Naive thymus-derived CD4-positive, alpha-beta T cell (primary cell): ENCODE measurements at regions not wholly inside any gene's neighbourhood (a gene's known extent, or its start where the extent isn't known, plus 50 kb on each side); places are given as distances from the start of the nearest gene placed in this dataset.

ENCODE experiments used
- ATAC-seq: fragments of 150-1000 bp; cut with Tn5 transposase; 2 replicates; pipeline ENCODE4 v1.10.0; 2021; ENCODE audit warnings: mild to moderate bottlenecking, moderate library complexity
- CTCF ChIA-PET: fragments of 350-600 bp; sonication (Branson Sonifier 250); formaldehyde crosslinking; loops from one replicate; lab custom pipeline; 2021; ENCODE audit warnings: antibody characterized with exemption; lab: Charles Lee
- POLR2A ChIA-PET: fragments of 350-600 bp; sonication (Branson Sonifier 250); formaldehyde crosslinking; loops from one replicate; lab custom pipeline; 2021; ENCODE audit warnings: antibody characterized with exemption, inconsistent platforms; lab: Charles Lee
- DNase-seq, 9 donors: peaks; one replicate each; pipeline versions ENCODE4 v3.0.0 to v3.0.0-alpha.2; 2020 to 2022; ENCODE audit warnings: mixed read lengths in 1 of 9
- H3K27ac ChIP-seq: one replicate; pipeline ENCODE4 v1.7.0; 2013; ENCODE audit warnings: mild to moderate bottlenecking, low read depth, low read length, moderate library complexity
- H3K27me3 ChIP-seq, 2 donors: one replicate each; pipeline ENCODE4 v1.7.0; 2013; ENCODE audit warnings: low read length in 2 of 2, mild to moderate bottlenecking in 2 of 2, moderate library complexity in 2 of 2; ENCODE audit not compliant: control insufficient read depth in 2 of 2, insufficient read depth in 2 of 2
- H3K36me3 ChIP-seq, 3 experiments: 1 replicate in 2 of 3; 2 replicates in 1 of 3; pipeline ENCODE4 v1.7.0; 2013; ENCODE audit warnings: low read length in 3 of 3, mild to moderate bottlenecking in 3 of 3, moderate library complexity in 1 of 3; ENCODE audit not compliant: insufficient read depth in 3 of 3, control insufficient read depth in 2 of 3
- H3K4me1 ChIP-seq, 2 donors: one replicate each; pipeline ENCODE4 v1.7.0; 2013; ENCODE audit warnings: low read length in 2 of 2, mild to moderate bottlenecking in 2 of 2, moderate library complexity in 1 of 2; ENCODE audit not compliant: control insufficient read depth in 2 of 2, insufficient read depth in 2 of 2
- H3K4me3 ChIP-seq: 2 replicates; pipeline ENCODE4 v1.7.0; 2013; ENCODE audit warnings: mild to moderate bottlenecking, low read length
- H3K9me3 ChIP-seq, 3 experiments: 1 replicate in 2 of 3; 2 replicates in 1 of 3; pipeline ENCODE4 v1.7.0; 2013; ENCODE audit warnings: low read length in 3 of 3; ENCODE audit not compliant: control insufficient read depth in 2 of 3
- H3K27ac Mint-ChIP-seq, 9 donors: one replicate each; pipeline ENCODE4 v1.8.0; 2020 to 2022; ENCODE audit warnings: mixed read lengths in 9 of 9, mild to moderate bottlenecking in 8 of 9, moderate library complexity in 5 of 9, inconsistent platforms in 2 of 9
- H3K27me3 Mint-ChIP-seq, 5 donors: one replicate each; pipeline ENCODE4 v1.8.0; 2021 to 2022; ENCODE audit warnings: mixed read lengths in 5 of 5, mild to moderate bottlenecking in 1 of 5
- H3K36me3 Mint-ChIP-seq, 5 donors: one replicate each; pipeline ENCODE4 v1.8.0; 2020 to 2022; ENCODE audit warnings: mixed read lengths in 5 of 5, mild to moderate bottlenecking in 3 of 5, inconsistent platforms in 1 of 5
- H3K4me1 Mint-ChIP-seq, 7 donors: one replicate each; pipeline ENCODE4 v1.8.0; 2020 to 2022; ENCODE audit warnings: mixed read lengths in 7 of 7, mild to moderate bottlenecking in 3 of 7, inconsistent platforms in 1 of 7
- H3K4me3 Mint-ChIP-seq, 10 donors: one replicate each; pipeline ENCODE4 v1.8.0; 2020 to 2022; ENCODE audit warnings: mild to moderate bottlenecking in 10 of 10, mixed read lengths in 10 of 10, moderate library complexity in 6 of 10, inconsistent platforms in 2 of 10
- H3K9me3 Mint-ChIP-seq, 11 donors: one replicate each; pipeline ENCODE4 v1.8.0; 2020 to 2022; ENCODE audit warnings: mixed read lengths in 11 of 11, mild to moderate bottlenecking in 4 of 11, inconsistent platforms in 1 of 11, moderate library complexity in 1 of 11
- intact Hi-C, 2 donors: fragments of 100-400 bp; cut with micrococcal nuclease; formaldehyde crosslinking; loops; one replicate each; pipeline ENCODE4 v1.15.1; 2023

DNA sequence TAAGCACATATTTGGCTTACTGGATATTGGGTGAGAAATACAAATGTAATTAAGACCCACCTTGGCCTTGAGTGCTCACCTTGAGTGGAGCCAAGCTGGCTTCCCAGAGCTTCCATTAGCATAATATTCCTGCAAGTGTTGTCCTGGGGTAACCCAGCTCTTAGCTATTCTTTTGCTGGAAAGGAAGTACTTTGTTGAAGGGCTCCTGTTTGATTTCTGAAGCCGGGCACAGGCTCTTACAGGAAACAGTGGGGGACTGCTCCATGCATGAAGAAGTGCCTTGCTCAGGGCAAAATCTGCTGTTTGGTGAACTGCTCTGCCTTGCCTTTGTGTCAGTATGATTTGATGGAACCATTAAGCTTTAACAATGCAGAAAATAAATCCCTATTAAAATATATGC lies 325.4 kb downstream of the SMAD2 start:
- Mint-ChIP-seq H3K36me3 (no peaks in the 10 kb centered on the region), H3K27me3 (peaks cover 0 to 24% (median 7%) of the 10 kb centered on the region in 5 donors), H3K9me3 (peaks cover 0 to 6% (median 2%) of the 10 kb centered on the region in 11 donors), H3K4me1 (no peaks in the 10 kb centered on the region), H3K4me3 (no peak overlapping the region), H3K27ac (no peak overlapping the region)
- Histone ChIP-seq H3K27me3 (no peaks in the 10 kb centered on the region), H3K36me3 (no peaks in the 10 kb centered on the region), H3K9me3 (no peaks in the 10 kb centered on the region), H3K27ac (no peak overlapping the region), H3K4me3 (no peak overlapping the region), H3K4me1 (no peaks in the 10 kb centered on the region)
- intact Hi-C loops, result no loop called here
- CTCF ChIA-PET, result no interaction called here
- DNase-seq (no peak), ATAC-seq (no peak)
- POLR2A ChIA-PET, result no interaction called here

DNA sequence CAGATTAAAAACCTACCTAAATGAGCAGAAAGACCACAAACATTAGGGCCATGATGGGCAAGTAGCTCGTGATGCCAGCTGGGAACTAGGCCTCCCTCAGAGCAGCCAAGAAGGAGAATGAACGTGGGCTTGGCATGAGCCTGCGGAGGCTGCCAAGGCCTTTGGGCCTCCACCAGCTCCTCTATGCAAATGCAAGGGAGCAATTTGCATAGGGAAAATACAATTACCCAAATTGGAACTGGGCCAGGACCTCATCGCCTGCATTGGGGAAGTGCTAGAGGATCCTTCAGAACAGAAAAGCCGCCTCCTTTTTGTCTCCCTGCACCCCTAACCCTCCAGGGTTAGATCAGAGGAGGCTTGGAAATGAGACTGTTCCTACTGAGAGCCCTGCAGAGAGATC lies 326.4 kb downstream of the SMAD2 start:
- Histone ChIP-seq H3K4me1 (no peaks in the 10 kb centered on the region), H3K27me3 (no peaks in the 10 kb centered on the region), H3K27ac (no peak overlapping the region), H3K4me3 (no peak overlapping the region), H3K36me3 (no peaks in the 10 kb centered on the region), H3K9me3 (no peaks in the 10 kb centered on the region)
- no peak for DNase-seq
- H3K27ac Mint-ChIP-seq, result no peak overlapping the region
- CTCF ChIA-PET, result no interaction called here
- peaks cover 0 to 18% (median 7%) of the 10 kb centered on the region in 5 donors for H3K27me3 Mint-ChIP-seq
- no peak for ATAC-seq
- POLR2A ChIA-PET, result no interaction called here
- intact Hi-C loops, result no loop called here
- H3K4me3 Mint-ChIP-seq, result no peak overlapping the region
- no peaks in the 10 kb centered on the region for H3K4me1 Mint-ChIP-seq
- H3K9me3 Mint-ChIP-seq, result peaks cover 0 to 6% (median 0%) of the 10 kb centered on the region in 11 donors
- H3K36me3 Mint-ChIP-seq, result no peaks in the 10 kb centered on the region

DNA sequence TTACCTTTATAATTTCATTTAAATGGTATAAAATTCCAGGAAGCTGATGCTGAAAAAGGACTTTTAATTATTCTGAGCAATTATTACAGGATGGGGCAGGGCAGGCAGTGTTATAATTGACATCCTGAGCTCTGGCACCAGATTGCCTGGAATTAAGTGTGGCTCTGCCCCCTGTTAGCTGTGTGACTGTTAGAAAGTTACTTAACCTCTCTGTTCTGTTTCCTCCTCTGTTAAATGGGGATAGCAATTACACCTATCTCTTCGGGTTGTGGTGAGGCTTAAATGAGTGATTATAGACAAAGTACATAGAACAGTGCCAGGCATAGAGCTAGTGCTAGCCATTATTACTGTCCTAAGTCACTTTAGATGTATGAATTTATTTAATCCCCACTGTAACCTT lies 327.3 kb downstream of the SMAD2 start:
- ChIA-PET CTCF (no interaction called here), POLR2A (no interaction called here)
- H3K27ac ChIP-seq, result no peak overlapping the region
- no peak overlapping the region for H3K4me3 ChIP-seq
- no peak overlapping the region for H3K4me3 Mint-ChIP-seq
- no peaks in the 10 kb centered on the region for H3K36me3 Mint-ChIP-seq
- DNase-seq, result no peak
- H3K27ac Mint-ChIP-seq, result no peak overlapping the region
- no peaks in the 10 kb centered on the region for H3K9me3 ChIP-seq
- ATAC-seq, result no peak
- H3K27me3 ChIP-seq, result no peaks in the 10 kb centered on the region
- no peaks in the 10 kb centered on the region for H3K4me1 Mint-ChIP-seq
- peaks cover 0 to 5% (median 0%) of the 10 kb centered on the region in 11 donors for H3K9me3 Mint-ChIP-seq
- H3K27me3 Mint-ChIP-seq, result peaks cover 0 to 10% (median 3%) of the 10 kb centered on the region in 5 donors
- no peaks in the 10 kb centered on the region for H3K36me3 ChIP-seq
- no peaks in the 10 kb centered on the region for H3K4me1 ChIP-seq
- intact Hi-C loops, result no loop called here

DNA sequence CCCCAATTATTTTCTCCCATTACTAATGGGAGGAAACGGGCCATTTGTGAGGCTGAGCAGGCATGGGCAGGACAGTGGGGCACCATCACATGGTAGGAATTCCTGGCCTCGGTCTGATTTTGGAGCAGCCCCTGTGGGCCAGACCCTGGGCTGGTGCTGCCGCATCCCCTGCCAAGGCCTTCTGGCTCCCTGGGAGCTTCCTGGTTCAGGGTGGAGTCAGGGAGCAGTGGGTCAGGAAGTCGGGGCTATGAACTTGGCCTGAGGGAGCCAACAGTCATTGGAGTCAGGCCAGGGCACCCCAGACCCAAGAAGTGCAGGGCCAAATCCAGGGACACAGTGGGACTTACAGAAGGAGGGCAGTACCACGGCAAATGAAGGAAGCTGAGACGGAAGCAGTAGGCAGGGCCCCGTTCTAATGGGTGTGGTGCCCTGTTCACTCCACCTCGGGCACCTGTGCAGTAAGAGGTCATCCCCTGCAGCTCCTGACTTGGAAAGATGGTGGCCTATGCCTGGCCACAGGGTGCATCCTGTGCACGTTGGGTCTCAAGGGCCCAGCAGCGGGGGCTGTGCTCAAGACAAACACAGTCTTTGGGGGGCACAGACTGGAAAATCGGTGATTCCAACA lies 328.1 kb downstream of the SMAD2 start:
- H3K27ac Mint-ChIP-seq, result no peak overlapping the region
- POLR2A ChIA-PET, result no interaction called here
- Histone ChIP-seq H3K27me3 (no peaks in the 10 kb centered on the region), H3K36me3 (no peaks in the 10 kb centered on the region), H3K4me3 (no peak overlapping the region), H3K9me3 (no peaks in the 10 kb centered on the region), H3K4me1 (no peaks in the 10 kb centered on the region), H3K27ac (no peak overlapping the region)
- DNase-seq (no peak), ATAC-seq (no peak)
- no peak overlapping the region for H3K4me3 Mint-ChIP-seq
- H3K4me1 Mint-ChIP-seq, result no peaks in the 10 kb centered on the region
- peaks cover 0 to 5% (median 0%) of the 10 kb centered on the region in 11 donors for H3K9me3 Mint-ChIP-seq
- intact Hi-C loops, result no loop called here
- CTCF ChIA-PET, result no interaction called here
- H3K27me3 Mint-ChIP-seq, result peaks cover 0 to 11% (median 3%) of the 10 kb centered on the region in 5 donors
- H3K36me3 Mint-ChIP-seq, result no peaks in the 10 kb centered on the region

DNA sequence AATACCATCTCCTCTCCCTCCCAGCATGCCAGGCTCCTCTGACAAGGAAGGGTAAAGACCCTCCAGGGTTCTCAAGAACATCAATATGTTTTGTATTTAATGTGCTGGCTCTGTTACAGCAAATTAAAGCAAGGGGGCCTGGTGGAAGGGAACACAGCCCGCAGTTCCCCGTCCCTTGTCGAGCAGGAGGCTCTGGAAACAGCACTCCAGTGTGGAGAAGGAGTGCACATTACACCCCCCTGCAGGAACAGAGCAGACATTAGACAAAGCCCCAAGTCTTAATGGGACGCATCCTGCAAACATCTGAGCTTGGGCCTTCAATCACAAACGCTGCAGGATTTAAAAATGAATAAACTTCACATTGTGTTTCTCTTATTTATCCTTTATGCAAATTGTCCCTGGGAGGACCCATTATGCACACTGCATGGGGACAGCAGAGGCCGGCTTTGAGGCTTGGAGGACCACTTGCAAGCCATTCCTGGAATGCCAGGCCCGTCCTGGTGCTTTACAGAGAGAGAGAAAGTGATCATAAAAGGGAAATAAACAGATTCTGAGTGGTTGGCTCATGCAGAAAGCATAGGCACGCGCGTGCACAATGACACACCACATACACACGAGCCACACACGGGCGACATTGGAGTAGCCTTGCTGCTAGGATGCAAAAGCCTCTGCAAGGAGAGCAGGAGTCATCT lies 328.7 kb downstream of the SMAD2 start:
- DNase-seq (no peak), ATAC-seq (no peak)
- peaks cover 0 to 15% (median 4%) of the 10 kb centered on the region in 5 donors for H3K27me3 Mint-ChIP-seq
- peaks cover 0 to 5% (median 0%) of the 10 kb centered on the region in 11 donors for H3K9me3 Mint-ChIP-seq
- no peaks in the 10 kb centered on the region for H3K4me1 Mint-ChIP-seq
- Histone ChIP-seq H3K4me1 (no peaks in the 10 kb centered on the region), H3K27ac (no peak overlapping the region), H3K4me3 (no peak overlapping the region), H3K9me3 (no peaks in the 10 kb centered on the region), H3K36me3 (no peaks in the 10 kb centered on the region), H3K27me3 (no peaks in the 10 kb centered on the region)
- no peak overlapping the region for H3K4me3 Mint-ChIP-seq
- ChIA-PET CTCF (no interaction called here), POLR2A (no interaction called here)
- intact Hi-C loops, result no loop called here
- H3K27ac Mint-ChIP-seq, result no peak overlapping the region
- H3K36me3 Mint-ChIP-seq, result no peaks in the 10 kb centered on the region

DNA sequence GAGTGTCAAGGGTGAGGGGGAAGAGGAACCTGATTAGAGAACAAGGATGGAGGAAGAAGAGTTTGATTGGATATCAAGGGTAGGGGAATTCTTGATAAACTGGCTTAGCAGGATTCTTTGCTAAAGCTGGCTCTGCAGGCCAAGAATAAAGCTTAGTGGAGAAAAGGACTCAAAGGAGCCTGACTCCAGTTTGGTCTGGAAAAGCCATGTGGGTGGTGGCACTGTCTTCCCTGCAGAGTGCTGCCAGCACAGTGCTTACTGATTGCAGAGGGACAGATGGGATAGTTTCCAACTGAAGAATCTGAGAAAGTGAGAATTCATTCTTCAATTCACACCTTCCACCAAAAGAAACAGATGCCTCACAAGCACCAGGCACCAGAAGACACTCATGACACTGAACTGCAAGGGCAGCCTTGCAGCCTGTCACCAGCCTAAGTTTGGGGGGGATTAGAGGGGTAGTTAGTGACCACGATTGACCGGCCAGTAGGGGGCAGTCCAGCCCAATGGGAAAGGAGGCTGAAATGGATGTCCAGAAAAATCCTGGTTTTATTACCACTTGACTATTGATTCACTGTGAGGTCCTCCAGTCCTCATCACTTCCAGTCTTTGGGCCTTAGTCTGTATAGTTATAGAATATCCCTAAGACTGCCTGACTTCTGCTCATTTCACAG lies 334.5 kb downstream of the SMAD2 start:
- POLR2A ChIA-PET, result no interaction called here
- ATAC-seq (no peak), DNase-seq (no peak)
- no peaks in the 10 kb centered on the region for H3K9me3 ChIP-seq
- CTCF ChIA-PET, result no interaction called here
- H3K27ac ChIP-seq, result no peak overlapping the region
- intact Hi-C loops, result loop anchor here in 1 of 2 donors (2.0 kb wide), 1 partner anchor 153 kb away; no protein-coding TSS in a partner anchor
- peaks cover 22 to 46% (median 35%) of the 10 kb centered on the region in 5 donors for H3K27me3 Mint-ChIP-seq
- no peak overlapping the region for H3K27ac Mint-ChIP-seq
- H3K4me1 ChIP-seq, result no peaks in the 10 kb centered on the region
- H3K9me3 Mint-ChIP-seq, result peaks cover 0 to 17% (median 6%) of the 10 kb centered on the region in 11 donors
- no peaks in the 10 kb centered on the region for H3K27me3 ChIP-seq
- H3K4me3 ChIP-seq, result no peak overlapping the region
- H3K4me3 Mint-ChIP-seq, result no peak overlapping the region
- H3K36me3 Mint-ChIP-seq, result no peaks in the 10 kb centered on the region
- no peaks in the 10 kb centered on the region for H3K36me3 ChIP-seq
- H3K4me1 Mint-ChIP-seq, result peaks cover 0 to 5% (median 0%) of the 10 kb centered on the region in 7 donors
